Astrocyte of the cerebellum (primary cell): ENCODE measurements at regions not wholly inside any gene's neighbourhood (a gene's known extent, or its start where the extent isn't known, plus 50 kb on each side); places are given as distances from the start of the nearest gene placed in this dataset.
"Not testable (repeated sequence)": the region's sequence is repeated elsewhere in the genome, so short reads cannot be mapped to it uniquely, and the experiment has no call there.

Experiments used
- DNase-seq: peaks from one replicate; pipeline ENCODE4 v3.0.0-alpha.2; 2011; ENCODE audit warnings: low read depth
- H3K4me3 ChIP-seq: 2 replicates; pipeline ENCODE4 v1.5.1; 2011; ENCODE audit warnings: mild to moderate bottlenecking, low read depth, low read length, moderate library complexity
- in situ Hi-C: cut with HindIII; loops from 2 replicates; pipeline ENCODE4 v1.10.0; 2017; ENCODE audit warnings: low sequenced_read_pairs
- TF ChIP-seq, protein P1 (sequence below): IDR thresholded peaks from 2 replicates; pipeline ENCODE4 v1.5.1; 2012; ENCODE audit warnings: low read length, low read depth, moderate library complexity, mild to moderate bottlenecking; ENCODE audit errors: missing control alignments

DNA sequence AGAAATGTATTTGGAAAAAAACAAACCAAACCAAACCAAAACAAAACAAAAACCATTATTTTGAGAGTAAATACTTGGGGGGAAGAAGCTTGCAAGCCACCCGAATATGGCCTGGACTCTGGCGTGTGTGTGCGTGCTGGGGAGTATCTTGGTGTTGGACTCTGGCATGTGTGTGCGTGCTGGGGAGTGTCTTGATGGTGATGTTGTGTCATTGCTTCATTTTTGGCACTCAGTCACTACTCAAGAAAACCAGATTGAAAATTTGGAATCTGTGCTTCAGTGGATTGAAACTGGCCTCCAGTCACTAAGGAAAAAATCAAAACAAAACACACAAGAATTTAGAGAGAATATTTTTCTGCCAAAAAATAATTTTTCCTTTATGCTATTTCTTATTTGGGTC lies 76.1 kb downstream of the ARRDC3 start:
- TF ChIP-seq, protein P1, sequence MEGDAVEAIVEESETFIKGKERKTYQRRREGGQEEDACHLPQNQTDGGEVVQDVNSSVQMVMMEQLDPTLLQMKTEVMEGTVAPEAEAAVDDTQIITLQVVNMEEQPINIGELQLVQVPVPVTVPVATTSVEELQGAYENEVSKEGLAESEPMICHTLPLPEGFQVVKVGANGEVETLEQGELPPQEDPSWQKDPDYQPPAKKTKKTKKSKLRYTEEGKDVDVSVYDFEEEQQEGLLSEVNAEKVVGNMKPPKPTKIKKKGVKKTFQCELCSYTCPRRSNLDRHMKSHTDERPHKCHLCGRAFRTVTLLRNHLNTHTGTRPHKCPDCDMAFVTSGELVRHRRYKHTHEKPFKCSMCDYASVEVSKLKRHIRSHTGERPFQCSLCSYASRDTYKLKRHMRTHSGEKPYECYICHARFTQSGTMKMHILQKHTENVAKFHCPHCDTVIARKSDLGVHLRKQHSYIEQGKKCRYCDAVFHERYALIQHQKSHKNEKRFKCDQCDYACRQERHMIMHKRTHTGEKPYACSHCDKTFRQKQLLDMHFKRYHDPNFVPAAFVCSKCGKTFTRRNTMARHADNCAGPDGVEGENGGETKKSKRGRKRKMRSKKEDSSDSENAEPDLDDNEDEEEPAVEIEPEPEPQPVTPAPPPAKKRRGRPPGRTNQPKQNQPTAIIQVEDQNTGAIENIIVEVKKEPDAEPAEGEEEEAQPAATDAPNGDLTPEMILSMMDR, result no peak
- H3K4me3 ChIP-seq, result no peak overlapping the region
- in situ Hi-C loops, result no loop called here
- no peak for DNase-seq

DNA sequence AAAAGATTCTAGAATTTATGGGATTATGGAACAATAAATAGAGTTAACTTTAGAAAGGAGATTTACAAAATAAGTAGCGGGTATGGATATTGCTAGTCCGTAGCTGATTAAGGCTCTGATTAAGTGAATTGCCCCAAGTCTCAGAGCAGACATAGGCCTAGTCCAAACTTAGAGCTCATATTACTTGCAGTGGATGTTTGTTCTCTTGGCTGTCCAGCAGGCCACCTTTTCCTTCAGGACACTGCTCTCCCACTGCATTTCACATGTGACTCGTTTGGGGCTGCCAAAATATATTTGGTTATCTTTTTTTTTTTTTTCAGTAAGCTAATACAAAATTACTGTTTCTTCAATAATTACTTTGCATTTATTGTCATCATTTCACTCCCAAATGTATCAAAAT lies 76.6 kb downstream of the ARRDC3 start:
- in situ Hi-C loops, result no loop called here
- DNase-seq, result no peak
- H3K4me3 ChIP-seq, result no peak overlapping the region
- TF ChIP-seq, protein P1, result no peak

- in situ Hi-C loops, result no loop called here
- H3K4me3 ChIP-seq, result no peak overlapping the region
- DNase-seq, result no peak
- TF ChIP-seq, protein P1, result no peak
Observed at GRCh38 chr5:91305640-91306039, 77.5 kb downstream of the ARRDC3 start.

DNA sequence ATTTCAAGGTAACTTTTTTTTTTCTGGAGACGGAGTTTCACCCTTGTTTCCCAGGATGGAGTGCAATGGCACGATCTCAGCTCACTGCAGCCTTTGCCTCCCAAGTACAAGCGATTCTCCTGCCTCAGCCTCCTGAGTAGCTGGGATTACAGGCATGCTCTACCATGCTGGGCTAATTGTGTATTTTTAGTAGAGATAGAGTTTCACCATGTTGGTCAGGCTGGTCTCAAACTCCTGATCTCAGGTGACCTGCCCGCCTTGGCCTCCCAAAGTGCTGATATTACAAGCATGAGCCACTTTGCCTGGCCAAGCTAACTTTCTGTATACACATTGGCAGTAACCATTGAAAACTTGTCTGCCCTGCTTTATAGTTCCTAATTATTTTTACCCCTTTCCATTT lies 79.1 kb downstream of the ARRDC3 start:
- in situ Hi-C loops, H3K4me3 ChIP-seq, DNase-seq: not testable (repeated sequence)

DNA sequence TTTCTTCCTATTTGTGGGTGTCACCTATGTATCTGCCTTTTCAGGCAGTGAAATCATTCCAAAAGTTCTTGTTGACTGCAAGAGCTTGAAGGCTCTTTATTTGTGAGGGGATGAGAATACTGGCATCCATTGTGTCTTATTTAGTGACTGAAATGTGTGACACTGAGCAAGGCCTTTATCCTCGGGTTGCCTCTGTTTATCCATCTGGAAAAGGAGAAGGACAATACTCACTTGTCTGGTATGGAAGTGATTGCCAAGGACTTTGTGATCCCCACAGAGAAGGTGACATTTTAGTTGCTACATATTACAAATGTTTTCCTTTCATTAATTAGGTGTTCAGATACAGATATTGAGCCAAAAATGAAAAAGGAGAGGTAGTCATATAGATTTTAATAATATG lies 80.2 kb downstream of the ARRDC3 start:
- TF ChIP-seq, protein P1, result no peak
- in situ Hi-C loops, result no loop called here
- H3K4me3 ChIP-seq, result no peak overlapping the region
- no peak for DNase-seq

- DNase-seq, result no peak
- in situ Hi-C loops, result no loop called here
- H3K4me3 ChIP-seq, result no peak overlapping the region
- TF ChIP-seq, protein P1, result no peak
Observed at GRCh38 chr5:91302305-91302704, 80.8 kb downstream of the ARRDC3 start.

DNA sequence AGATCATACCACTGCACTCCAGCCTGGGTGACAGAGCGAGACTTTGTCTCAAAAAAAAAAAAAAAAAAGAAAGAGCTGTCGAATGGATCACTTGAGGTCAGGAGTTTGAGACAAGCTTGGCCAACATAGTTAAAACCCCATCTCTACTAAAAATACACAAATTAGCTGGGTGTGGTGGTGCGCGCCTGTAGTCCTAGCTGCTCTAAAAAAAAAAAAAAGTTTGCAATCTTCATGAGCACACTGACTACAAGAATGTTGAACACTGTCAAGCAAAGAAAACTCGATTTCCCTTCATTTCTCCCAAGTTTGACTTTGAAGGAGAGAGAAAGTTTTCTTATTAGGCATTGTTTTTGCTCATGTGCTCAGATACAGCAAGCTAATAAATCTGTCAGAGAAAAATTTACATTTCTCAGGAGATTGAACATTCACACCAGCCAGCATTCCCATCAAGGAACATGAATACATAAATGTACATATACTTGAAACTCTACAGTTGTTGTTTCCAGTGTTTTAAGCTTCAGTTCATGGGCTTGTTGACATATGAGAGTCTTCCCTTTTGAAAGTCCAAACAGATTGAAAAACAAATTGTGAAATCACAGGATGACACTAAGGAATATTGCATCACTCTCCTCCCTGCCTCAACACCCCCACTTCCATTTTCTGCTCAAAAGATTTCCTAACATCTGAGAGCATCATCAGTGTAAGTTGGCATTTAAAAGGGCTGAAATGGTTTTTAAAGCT lies 81.8 kb downstream of the ARRDC3 start:
- TF ChIP-seq, protein P1, result no peak
- in situ Hi-C loops, result no loop called here
- H3K4me3 ChIP-seq, result no peak overlapping the region
- DNase-seq, result no peak
